CD14-positive monocyte (primary cell): ENCODE measurements at regions not wholly inside any gene's neighbourhood (a gene's known extent, or its start where the extent isn't known, plus 50 kb on each side); places are given as distances from the start of the nearest gene placed in this dataset.
"Not testable (repeated sequence)": the region's sequence is repeated elsewhere in the genome, so short reads cannot be mapped to it uniquely, and the experiment has no call there.

Experiments used
- DNase-seq, 3 donors: peaks; one replicate each; pipeline ENCODE4 v3.0.0-alpha.2; 2011 to 2022
- H2AFZ ChIP-seq: 2 replicates; pipeline ENCODE4 v1.6.0; 2012; ENCODE audit warnings: mild to moderate bottlenecking, low read depth, low read length, inconsistent platforms; ENCODE audit not compliant: insufficient read depth, poor library complexity, severe bottlenecking
- H3K27ac ChIP-seq, 2 donors: 1 replicate in 1 of 2; 2 replicates in 1 of 2; pipeline ENCODE4 v1.5.1; 2012 to 2013; ENCODE audit warnings: low read length in 2 of 2, control low read depth in 1 of 2, inconsistent platforms in 1 of 2, low read depth in 1 of 2, mild to moderate bottlenecking in 1 of 2
- H3K27me3 ChIP-seq, 2 donors: one replicate each; pipeline versions ENCODE4 v1.6.0 to v1.6.1; 2011 to 2013; ENCODE audit warnings: low read length in 2 of 2; ENCODE audit not compliant: control insufficient read depth in 2 of 2, insufficient read depth in 2 of 2
- H3K36me3 ChIP-seq, 2 donors: replicated peaks in 1 of 2; 1 replicate in 1 of 2; 2 replicates in 1 of 2; pipeline versions ENCODE4 v1.5.1 to v1.6.1; 2012 to 2013; ENCODE audit warnings: low read length in 2 of 2, control low read depth in 1 of 2, inconsistent platforms in 1 of 2, mild to moderate bottlenecking in 1 of 2; ENCODE audit not compliant: insufficient read depth in 2 of 2, control insufficient read depth in 1 of 2
- H3K4me1 ChIP-seq, 2 donors: 1 replicate in 1 of 2; 2 replicates in 1 of 2; pipeline versions ENCODE4 v1.5.1 to v1.6.1; 2012 to 2013; ENCODE audit warnings: low read length in 2 of 2, control low read depth in 1 of 2, inconsistent platforms in 1 of 2, mild to moderate bottlenecking in 1 of 2, moderate library complexity in 1 of 2; ENCODE audit not compliant: insufficient read depth in 2 of 2, control insufficient read depth in 1 of 2
- H3K4me2 ChIP-seq: replicated peaks from 2 replicates; pipeline ENCODE3; 2012; ENCODE audit warnings: low read length, moderate library complexity, mild to moderate bottlenecking; ENCODE audit not compliant: poor library complexity, severe bottlenecking; ENCODE audit errors: extremely low read depth
- H3K4me3 ChIP-seq, 3 experiments: fragments of 200-600 bp in 1 of 3; sonication (generic) in 1 of 3; replicated peaks in 1 of 3; 1 replicate in 2 of 3; 2 replicates in 1 of 3; pipeline ENCODE4 v1.5.1; 2011 to 2013; ENCODE audit warnings: low read length in 3 of 3, mild to moderate bottlenecking in 3 of 3, control low read depth in 2 of 3, low read depth in 2 of 3, inconsistent platforms in 1 of 3, moderate library complexity in 1 of 3
- H3K79me2 ChIP-seq: 2 replicates; pipeline ENCODE4 v1.6.0; 2012; ENCODE audit warnings: mild to moderate bottlenecking, control low read depth, inconsistent platforms, low read length, moderate library complexity; ENCODE audit not compliant: insufficient read depth
- H3K9ac ChIP-seq: 2 replicates; pipeline ENCODE4 v1.6.0; 2017; ENCODE audit warnings: low read length, mild to moderate bottlenecking; ENCODE audit not compliant: insufficient read depth, poor library complexity, severe bottlenecking
- H3K9me3 ChIP-seq, 2 donors: replicated peaks in 1 of 2; 1 replicate in 1 of 2; 2 replicates in 1 of 2; pipeline versions ENCODE4 v1.5.1 to v1.6.1; 2012 to 2013; ENCODE audit warnings: low read length in 2 of 2, control low read depth in 1 of 2; ENCODE audit not compliant: control insufficient read depth in 1 of 2, insufficient read depth in 1 of 2
- H4K20me1 ChIP-seq: 2 replicates; pipeline ENCODE4 v1.6.0; 2012; ENCODE audit warnings: mild to moderate bottlenecking, low read length, control low read depth, moderate library complexity; ENCODE audit not compliant: insufficient read depth
- H3K27ac Mint-ChIP-seq, 7 donors: one replicate each; pipeline ENCODE4 v1.8.0; 2020; ENCODE audit warnings: mild to moderate bottlenecking in 7 of 7, mixed read lengths in 7 of 7, moderate library complexity in 6 of 7, inconsistent platforms in 2 of 7
- H3K27me3 Mint-ChIP-seq, 3 donors: one replicate each; pipeline ENCODE4 v1.8.0; 2021 to 2022; ENCODE audit warnings: low read depth in 3 of 3, mild to moderate bottlenecking in 3 of 3, mixed read lengths in 3 of 3, moderate library complexity in 3 of 3, inconsistent platforms in 1 of 3
- H3K36me3 Mint-ChIP-seq, 2 donors: one replicate each; pipeline ENCODE4 v1.8.0; 2020; ENCODE audit warnings: mixed read lengths in 2 of 2, inconsistent platforms in 1 of 2, mild to moderate bottlenecking in 1 of 2
- H3K4me1 Mint-ChIP-seq: one replicate; pipeline ENCODE4 v1.8.0; 2020; ENCODE audit warnings: mild to moderate bottlenecking, mixed read lengths
- H3K4me3 Mint-ChIP-seq, 2 donors: one replicate each; pipeline ENCODE4 v1.8.0; 2020; ENCODE audit warnings: mild to moderate bottlenecking in 2 of 2, mixed read lengths in 2 of 2, moderate library complexity in 1 of 2
- H3K9me3 Mint-ChIP-seq, 7 donors: one replicate each; pipeline ENCODE4 v1.8.0; 2020 to 2022; ENCODE audit warnings: mixed read lengths in 7 of 7, mild to moderate bottlenecking in 6 of 7, moderate library complexity in 6 of 7, inconsistent platforms in 2 of 7
- WGBS: methylation state at CpG from one replicate; pipeline ENCODE4 v1.1.5; 2013; ENCODE audit warnings: missing lambda C conversion rate; ENCODE audit not compliant: insufficient coverage; 5-methylcytosine and 5-hydroxymethylcytosine counted together
- intact Hi-C, 2 donors: fragments of 100-400 bp; cut with micrococcal nuclease; formaldehyde crosslinking; loops; one replicate each; pipeline versions ENCODE4 v1.15.0 to v1.15.1; 2023
- TF ChIP-seq, protein P1 (sequence below): fragments of 200-600 bp; IDR thresholded peaks from one replicate; pipeline ENCODE4 v1.8.0; 2022; ENCODE audit warnings: antibody characterized with exemption, mild to moderate bottlenecking

GRCh38 chr12:34223640-34224039 lies 201.3 kb downstream of the ALG10 start:
- peaks cover 15 to 25% (median 17%) of the 10 kb centered on the region in 3 donors for H3K27me3 Mint-ChIP-seq

DNA sequence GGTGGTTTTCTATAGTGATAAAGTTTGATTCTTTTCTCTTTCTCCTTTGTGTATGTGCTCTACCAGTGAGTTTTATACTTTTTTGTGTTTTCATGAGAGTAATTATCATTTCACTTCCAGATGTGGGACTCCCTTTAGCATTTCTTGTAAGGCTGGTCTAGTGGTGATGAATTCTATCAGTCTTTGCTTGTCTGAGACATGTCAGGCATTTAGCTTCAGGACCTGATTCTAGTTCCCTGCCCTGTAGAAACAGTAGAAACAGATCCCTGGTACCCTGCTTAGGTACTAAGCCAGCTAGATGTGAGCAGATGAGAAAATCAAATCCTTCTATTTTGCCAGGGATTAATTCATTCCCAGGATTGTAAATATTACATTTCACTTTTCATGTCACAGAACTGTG lies 203.7 kb downstream of the ALG10 start:
- H3K4me1 ChIP-seq, H3K4me1 Mint-ChIP-seq, H3K36me3 Mint-ChIP-seq, H3K27me3 ChIP-seq, H3K4me3 ChIP-seq, H3K79me2 ChIP-seq, H3K27ac ChIP-seq, H3K9me3 ChIP-seq, H2AFZ ChIP-seq, H3K4me3 Mint-ChIP-seq, DNase-seq, H3K4me2 ChIP-seq, H4K20me1 ChIP-seq, intact Hi-C loops, H3K9ac ChIP-seq, H3K27ac Mint-ChIP-seq, H3K27me3 Mint-ChIP-seq, H3K36me3 ChIP-seq: not testable (repeated sequence)
- H3K9me3 Mint-ChIP-seq: peaks cover 3 to 19% (median 10%) of the 10 kb centered on the region in 7 donors

More at GRCh38 chr12:34223640-34224039, 201.3 kb downstream of the ALG10 start:
- Histone ChIP-seq H3K36me3 (no peaks in the 10 kb centered on the region), H3K79me2 (no peaks in the 10 kb centered on the region), H2AFZ (no peak overlapping the region), H3K27me3 (peaks cover 0 to 8% of the 10 kb centered on the region in 2 donors), H4K20me1 (no peaks in the 10 kb centered on the region), H3K27ac (no peak overlapping the region), H3K4me1 (peaks cover 6% of the 10 kb centered on the region in 2 donors), H3K9me3 (no peaks in the 10 kb centered on the region), H3K4me2 (no peak overlapping the region), H3K4me3 (no peak overlapping the region), H3K9ac (no peak overlapping the region)
- intact Hi-C loops: no loop called here
- H3K4me3 Mint-ChIP-seq: no peak overlapping the region
- peaks cover 0 to 12% (median 7%) of the 10 kb centered on the region in 7 donors for H3K9me3 Mint-ChIP-seq
- TF ChIP-seq, protein P1, sequence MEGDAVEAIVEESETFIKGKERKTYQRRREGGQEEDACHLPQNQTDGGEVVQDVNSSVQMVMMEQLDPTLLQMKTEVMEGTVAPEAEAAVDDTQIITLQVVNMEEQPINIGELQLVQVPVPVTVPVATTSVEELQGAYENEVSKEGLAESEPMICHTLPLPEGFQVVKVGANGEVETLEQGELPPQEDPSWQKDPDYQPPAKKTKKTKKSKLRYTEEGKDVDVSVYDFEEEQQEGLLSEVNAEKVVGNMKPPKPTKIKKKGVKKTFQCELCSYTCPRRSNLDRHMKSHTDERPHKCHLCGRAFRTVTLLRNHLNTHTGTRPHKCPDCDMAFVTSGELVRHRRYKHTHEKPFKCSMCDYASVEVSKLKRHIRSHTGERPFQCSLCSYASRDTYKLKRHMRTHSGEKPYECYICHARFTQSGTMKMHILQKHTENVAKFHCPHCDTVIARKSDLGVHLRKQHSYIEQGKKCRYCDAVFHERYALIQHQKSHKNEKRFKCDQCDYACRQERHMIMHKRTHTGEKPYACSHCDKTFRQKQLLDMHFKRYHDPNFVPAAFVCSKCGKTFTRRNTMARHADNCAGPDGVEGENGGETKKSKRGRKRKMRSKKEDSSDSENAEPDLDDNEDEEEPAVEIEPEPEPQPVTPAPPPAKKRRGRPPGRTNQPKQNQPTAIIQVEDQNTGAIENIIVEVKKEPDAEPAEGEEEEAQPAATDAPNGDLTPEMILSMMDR: no peak
- H3K4me1 Mint-ChIP-seq: peaks cover 6% of the 10 kb centered on the region
- H3K36me3 Mint-ChIP-seq: no peaks in the 10 kb centered on the region
- no peak overlapping the region for H3K27ac Mint-ChIP-seq
- 83% methylated on average over 1 of the region's 3 CpGs for WGBS
- no peak for DNase-seq

DNA sequence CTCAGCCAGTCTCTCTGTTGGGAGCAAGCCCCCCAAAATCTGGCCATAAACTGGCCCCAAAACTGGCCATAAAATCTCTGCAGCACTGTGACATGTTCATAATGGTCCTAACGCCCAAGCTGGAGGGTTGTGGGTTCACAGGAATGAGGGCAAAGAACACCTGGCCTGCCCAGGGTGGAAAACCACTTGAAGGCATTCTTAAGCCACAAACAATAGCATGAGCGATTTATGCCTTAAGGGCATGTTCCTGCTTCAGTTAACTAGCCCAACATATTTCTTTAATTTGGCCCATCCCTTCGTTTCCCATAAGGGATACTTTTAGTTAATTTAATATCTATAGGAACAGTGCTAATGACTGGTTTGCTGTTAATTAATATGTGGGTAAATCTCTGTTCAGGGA lies 205.8 kb downstream of the ALG10 start:
- H4K20me1 ChIP-seq, H3K27ac ChIP-seq, intact Hi-C loops, H3K9ac ChIP-seq, H3K4me1 Mint-ChIP-seq, H2AFZ ChIP-seq, H3K36me3 ChIP-seq, H3K27me3 ChIP-seq, DNase-seq, H3K4me3 Mint-ChIP-seq, H3K79me2 ChIP-seq, H3K4me3 ChIP-seq, H3K36me3 Mint-ChIP-seq, H3K27ac Mint-ChIP-seq, H3K4me1 ChIP-seq, H3K4me2 ChIP-seq, H3K9me3 ChIP-seq, H3K27me3 Mint-ChIP-seq: not testable (repeated sequence)
- 67% methylated on average over 1 of the region's 3 CpGs for WGBS
- peaks cover 3 to 23% (median 16%) of the 10 kb centered on the region in 7 donors for H3K9me3 Mint-ChIP-seq

DNA sequence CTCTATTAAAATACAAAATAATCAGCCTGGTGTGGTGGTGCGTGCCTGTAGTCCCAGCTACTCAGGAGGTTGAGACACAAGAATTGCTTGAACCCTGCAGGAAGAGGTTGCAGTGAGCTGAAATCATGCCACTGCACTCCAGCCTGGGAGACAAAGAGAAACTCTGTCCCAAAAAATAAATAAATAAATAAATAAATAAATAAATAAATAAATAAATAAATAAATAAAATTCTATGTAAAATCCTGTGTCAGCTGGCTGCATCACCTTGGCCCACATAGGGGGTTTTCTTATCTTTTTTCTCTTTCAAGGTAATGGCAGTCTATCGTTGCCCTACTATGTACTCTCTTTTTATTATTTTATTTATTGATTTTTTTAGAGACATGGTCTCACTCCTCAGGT lies 206.7 kb downstream of the ALG10 start:
- H3K27me3 Mint-ChIP-seq, intact Hi-C loops, H3K9me3 ChIP-seq, H3K4me1 ChIP-seq, H3K9ac ChIP-seq, H3K27ac ChIP-seq, H3K36me3 ChIP-seq, H3K79me2 ChIP-seq, DNase-seq, H3K4me3 ChIP-seq, H3K4me2 ChIP-seq, H3K4me3 Mint-ChIP-seq, H3K27me3 ChIP-seq, H3K27ac Mint-ChIP-seq, H3K4me1 Mint-ChIP-seq, H2AFZ ChIP-seq, H4K20me1 ChIP-seq, H3K36me3 Mint-ChIP-seq: not testable (repeated sequence)
- no CpG with 5 or more reads among the region's 2 CpGs for WGBS
- H3K9me3 Mint-ChIP-seq: peaks cover 4 to 23% (median 16%) of the 10 kb centered on the region in 7 donors
